Epithelial cell of esophagus (primary cell): ENCODE measurements at regions not wholly inside any gene's neighbourhood (a gene's known extent, or its start where the extent isn't known, plus 50 kb on each side); places are given as distances from the start of the nearest gene placed in this dataset.

Source experiments
- DNase-seq: peaks from one replicate; pipeline ENCODE4 v3.0.0; 2010; ENCODE audit warnings: low read depth
- H3K4me3 ChIP-seq: 2 replicates; pipeline ENCODE4 v1.5.1; 2011; ENCODE audit warnings: mild to moderate bottlenecking, low read length, control low read depth
- CTCF ChIP-seq: IDR thresholded peaks from 2 replicates; pipeline ENCODE4 v1.5.1; 2011; ENCODE audit warnings: low read depth, mild to moderate bottlenecking, low read length, control low read depth, inconsistent platforms; ENCODE audit not compliant: insufficient read depth; ENCODE audit errors: missing control alignments

- no peak overlapping the region for H3K4me3 ChIP-seq
- DNase-seq, result no peak
- peak; percentile 10 for TF ChIP-seq CTCF
Measured at GRCh38 chr2:207458582-207458981, 71.2 kb upstream of the CREB1 start.

DNA sequence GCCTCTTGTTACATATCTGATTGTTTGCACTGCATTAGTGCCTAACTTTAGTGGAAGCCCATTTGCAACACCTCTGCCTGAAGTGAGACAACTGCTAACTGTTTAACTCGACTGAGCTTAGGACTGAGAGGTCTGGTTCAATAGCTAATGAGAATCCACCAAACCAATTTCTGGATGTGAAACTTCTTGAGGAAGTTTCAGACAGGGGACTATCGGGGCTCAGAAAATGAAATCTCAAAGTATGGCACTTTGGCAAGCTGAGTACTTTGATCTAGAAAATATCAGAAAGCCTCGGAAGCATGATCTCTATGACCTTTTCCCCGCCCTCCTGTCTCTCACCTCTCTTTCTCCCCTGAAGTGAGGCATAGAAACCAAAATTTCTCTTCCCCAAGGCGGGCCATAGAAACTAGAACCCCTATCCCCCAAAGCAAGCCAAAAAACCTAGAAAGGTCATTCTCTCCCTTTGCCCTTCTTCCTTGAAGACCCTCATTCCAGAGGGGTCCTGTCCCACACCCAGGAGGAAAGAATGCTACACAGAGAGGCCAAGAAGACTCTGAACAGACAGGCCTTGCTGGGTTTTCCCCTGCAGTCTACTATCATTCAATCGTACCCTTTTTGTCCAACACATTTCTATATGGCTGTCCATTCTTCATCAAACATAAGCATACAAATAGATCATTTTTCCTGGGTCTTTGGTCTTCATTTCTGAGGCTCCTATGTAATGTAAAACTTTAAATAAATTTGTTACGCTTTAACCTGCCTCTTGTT, 69.6 kb upstream of the CREB1 start:
- no peak for DNase-seq
- H3K4me3 ChIP-seq, result no peak overlapping the region
- TF ChIP-seq CTCF, result no peak

- DNase-seq, result no peak
- TF ChIP-seq CTCF, result no peak
- no peak overlapping the region for H3K4me3 ChIP-seq
Measured at GRCh38 chr2:207463433-207463832, 66.3 kb upstream of the CREB1 start.

DNA sequence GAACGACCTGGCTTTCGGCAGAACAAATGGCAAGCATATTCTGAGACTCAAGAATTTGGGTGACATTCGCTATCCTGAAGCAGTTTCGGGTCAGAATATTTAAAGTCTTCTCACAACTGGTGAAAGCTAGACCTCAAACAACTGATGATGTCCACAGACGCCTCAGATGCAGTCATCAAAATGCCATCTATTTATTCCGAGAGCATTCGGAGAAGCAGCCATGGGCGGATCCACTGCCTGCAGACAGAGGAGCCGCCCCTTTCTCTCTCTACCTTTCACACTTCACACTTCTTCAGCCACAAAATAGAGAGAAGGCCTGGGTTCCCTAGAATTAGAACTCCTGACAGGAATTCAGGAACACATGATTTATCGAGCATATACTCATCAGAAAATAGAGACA, 65.8 kb upstream of the CREB1 start:
- DNase-seq, result no peak
- no peak for TF ChIP-seq CTCF

DNA sequence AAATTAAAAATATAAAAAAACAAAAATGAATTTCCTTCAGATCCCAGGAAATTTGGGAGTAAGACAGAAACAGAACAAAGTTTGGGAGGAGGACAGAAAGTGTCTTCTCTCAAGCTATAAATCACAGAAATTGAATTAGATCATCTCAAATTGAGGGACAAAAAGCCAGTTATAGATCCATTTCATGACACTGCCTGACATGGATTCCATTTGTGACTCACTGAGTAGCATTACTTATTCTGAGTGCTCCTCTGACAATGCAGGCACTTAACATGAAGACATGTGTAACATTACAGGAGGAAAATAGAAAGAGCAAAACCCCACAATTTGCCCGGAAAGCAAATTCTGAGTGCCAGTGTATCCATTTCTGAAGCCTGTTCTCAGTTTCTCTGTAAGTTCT, 63.9 kb upstream of the CREB1 start:
- TF ChIP-seq CTCF, result no peak
- DNase-seq, result peak; percentile 25
- H3K4me3 ChIP-seq, result no peak overlapping the region

More for the DNA sequence above, 65.8 kb upstream of the CREB1 start:
- no peak overlapping the region for H3K4me3 ChIP-seq

DNA sequence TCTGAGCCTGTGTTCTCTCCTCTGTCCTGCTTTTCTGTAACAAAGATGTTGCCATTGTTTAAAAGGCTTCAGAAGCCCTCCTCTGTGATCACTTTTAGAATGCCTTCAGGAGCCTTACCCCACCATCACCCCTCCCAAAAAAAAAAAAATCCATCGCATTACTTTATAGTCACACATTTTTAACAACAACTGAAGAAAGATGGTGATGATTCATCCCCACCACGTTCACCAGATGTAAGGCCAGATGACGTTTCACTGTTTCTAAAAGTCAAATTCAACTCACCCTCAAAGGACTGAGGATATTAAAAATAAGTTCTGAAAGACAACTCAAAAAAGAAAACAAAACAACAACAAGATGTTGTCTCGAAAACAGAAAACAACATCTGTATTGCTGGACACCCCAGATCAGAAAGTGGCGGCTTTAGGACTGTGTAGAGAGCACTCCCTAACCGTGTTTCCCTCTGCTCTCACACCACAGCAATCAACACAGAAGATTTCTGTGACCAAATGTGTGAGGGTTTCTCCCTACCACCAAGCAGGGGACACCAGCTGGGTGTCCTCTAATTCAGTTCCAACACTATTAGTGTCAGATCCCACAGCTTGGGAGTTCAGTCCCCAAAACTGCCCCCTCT, 61.9 kb upstream of the CREB1 start:
- no peak overlapping the region for H3K4me3 ChIP-seq
- DNase-seq, result peak; percentile 64
- TF ChIP-seq CTCF, result no peak

DNA sequence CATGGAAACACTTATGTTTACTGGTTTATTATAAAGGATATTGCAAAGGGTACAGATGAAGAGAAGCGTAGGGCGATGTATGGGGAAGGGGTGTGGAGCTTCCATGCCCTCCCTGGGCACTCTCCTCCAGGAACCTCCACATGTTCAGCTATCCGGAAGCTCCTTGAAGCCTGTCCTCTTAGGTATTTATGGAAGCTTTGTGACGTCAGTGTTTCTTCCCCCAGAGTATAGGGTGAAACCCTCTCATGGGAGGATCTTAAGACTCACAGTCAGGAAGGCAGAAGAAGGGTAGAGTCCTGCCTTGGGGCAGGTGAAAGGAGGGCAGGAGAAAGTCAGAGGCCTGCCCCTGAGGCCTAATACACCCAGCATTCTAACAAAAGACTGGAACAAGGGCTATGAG, 61.3 kb upstream of the CREB1 start:
- no peak for TF ChIP-seq CTCF
- DNase-seq, result no peak
- no peak overlapping the region for H3K4me3 ChIP-seq
